Liver (tissue), 8 donors: ENCODE measurements at regions not wholly inside any gene's neighbourhood (a gene's known extent, or its start where the extent isn't known, plus 50 kb on each side); places are given as distances from the start of the nearest gene placed in this dataset.

Source experiments
- DNase-seq: peaks from one replicate; pipeline ENCODE4 v3.0.0-alpha.2; 2017; ENCODE audit warnings: low spot score
- H3K27ac ChIP-seq, 2 donors: one replicate each; pipeline ENCODE4 v1.7.0; 2013; ENCODE audit warnings: inconsistent platforms in 2 of 2, low read length in 2 of 2, control low read depth in 1 of 2, low read depth in 1 of 2, mild to moderate bottlenecking in 1 of 2
- H3K27me3 ChIP-seq, 4 donors: one replicate each; pipeline versions ENCODE4 v1.6.1 to v1.7.0; 2013; ENCODE audit warnings: low read length in 3 of 4, inconsistent platforms in 1 of 4, mild to moderate bottlenecking in 1 of 4, moderate library complexity in 1 of 4; ENCODE audit not compliant: control insufficient read depth in 4 of 4, insufficient read depth in 4 of 4
- H3K36me3 ChIP-seq, 4 donors: one replicate each; pipeline versions ENCODE4 v1.6.1 to v1.7.0; 2013; ENCODE audit warnings: low read length in 3 of 4, mild to moderate bottlenecking in 3 of 4, low read depth in 1 of 4, moderate library complexity in 1 of 4; ENCODE audit not compliant: control insufficient read depth in 4 of 4, insufficient read depth in 3 of 4
- H3K4me1 ChIP-seq, 4 donors: one replicate each; pipeline versions ENCODE4 v1.6.1 to v1.7.0; 2013; ENCODE audit warnings: low read length in 3 of 4, mild to moderate bottlenecking in 3 of 4, moderate library complexity in 1 of 4; ENCODE audit not compliant: control insufficient read depth in 4 of 4, insufficient read depth in 4 of 4
- H3K4me3 ChIP-seq, 3 donors: one replicate each; pipeline versions ENCODE4 v1.6.1 to v1.7.0; 2013; ENCODE audit warnings: low read length in 3 of 3, control low read depth in 1 of 3, low read depth in 1 of 3, mild to moderate bottlenecking in 1 of 3
- H3K9ac ChIP-seq, 2 donors: one replicate each; pipeline ENCODE4 v1.7.0; 2013; ENCODE audit warnings: low read length in 2 of 2, mild to moderate bottlenecking in 2 of 2, moderate library complexity in 2 of 2, control low read depth in 1 of 2, low read depth in 1 of 2
- H3K9me3 ChIP-seq, 4 donors: one replicate each; pipeline versions ENCODE4 v1.6.1 to v1.7.0; 2013; ENCODE audit warnings: low read length in 3 of 4; ENCODE audit not compliant: control insufficient read depth in 4 of 4
- EGR1 ChIP-seq, 2 donors: IDR thresholded peaks; 2 replicates each; pipeline ENCODE4 v1.6.1; 2016 to 2018; ENCODE audit warnings: antibody characterized with exemption in 2 of 2, low read depth in 2 of 2
- FOXA1 ChIP-seq: IDR thresholded peaks from 2 replicates; pipeline ENCODE4 v1.6.1; 2016; ENCODE audit warnings: antibody characterized with exemption
- FOXA2 ChIP-seq: IDR thresholded peaks from 2 replicates; pipeline ENCODE4 v1.6.1; 2016; ENCODE audit warnings: antibody characterized with exemption
- GABPA ChIP-seq, 2 donors: IDR thresholded peaks in 1 of 2; conservative IDR thresholded peaks in 1 of 2; 2 replicates each; pipeline ENCODE4 v1.6.1; 2016; ENCODE audit warnings: antibody characterized with exemption in 2 of 2, mild to moderate bottlenecking in 1 of 2, moderate library complexity in 1 of 2
- HNF4A ChIP-seq, 2 donors: conservative IDR thresholded peaks; 2 replicates each; pipeline ENCODE4 v1.6.1; 2016; ENCODE audit warnings: antibody characterized with exemption in 2 of 2, mild to moderate bottlenecking in 2 of 2
- HNF4G ChIP-seq: IDR thresholded peaks from 2 replicates; pipeline ENCODE4 v1.6.1; 2016; ENCODE audit warnings: antibody characterized with exemption
- JUND ChIP-seq, 2 donors: IDR thresholded peaks; 2 replicates each; pipeline ENCODE4 v1.6.1; 2016; ENCODE audit warnings: antibody characterized with exemption in 2 of 2
- MAX ChIP-seq: IDR thresholded peaks from 2 replicates; pipeline ENCODE4 v1.6.1; 2016; ENCODE audit warnings: antibody characterized with exemption
- NR2F2 ChIP-seq: IDR thresholded peaks from 2 replicates; pipeline ENCODE4 v1.6.1; 2016; ENCODE audit warnings: antibody characterized with exemption
- RAD21 ChIP-seq, 2 donors: IDR thresholded peaks; 2 replicates each; pipeline ENCODE4 v1.6.1; 2016; ENCODE audit warnings: antibody characterized with exemption in 2 of 2, mild to moderate bottlenecking in 2 of 2
- REST ChIP-seq: IDR thresholded peaks from 2 replicates; pipeline ENCODE4 v1.6.1; 2016; ENCODE audit warnings: antibody characterized with exemption, mild to moderate bottlenecking
- RXRA ChIP-seq, 2 donors: IDR thresholded peaks; 2 replicates each; pipeline ENCODE4 v1.6.1; 2017 to 2018; ENCODE audit warnings: antibody characterized with exemption in 2 of 2, mild to moderate bottlenecking in 1 of 2
- SP1 ChIP-seq: IDR thresholded peaks from 2 replicates; pipeline ENCODE4 v1.6.1; 2018; ENCODE audit warnings: antibody characterized with exemption, mild to moderate bottlenecking
- TAF1 ChIP-seq: conservative IDR thresholded peaks from 2 replicates; pipeline ENCODE4 v1.6.1; 2016; ENCODE audit warnings: antibody characterized with exemption, mild to moderate bottlenecking
- YY1 ChIP-seq: IDR thresholded peaks from 2 replicates; pipeline ENCODE4 v1.6.1; 2016; ENCODE audit warnings: antibody characterized with exemption, mild to moderate bottlenecking
- WGBS: extraction: QIAGEN DNeasy Blood & Tissue Kit; methylation state at CpG from one replicate; pipeline ENCODE4 v1.1.7; 2013; 5-methylcytosine and 5-hydroxymethylcytosine counted together
- TF ChIP-seq, protein P1 (sequence below): fragments of 150-350 bp; IDR thresholded peaks from 2 replicates; pipeline ENCODE4 v1.5.1; 2017; ENCODE audit warnings: improper control_type of control experiment, low read depth, low read length; ENCODE audit not compliant: missing input control
- TF ChIP-seq, protein P2 (sequence below): IDR thresholded peaks from 2 replicates; pipeline ENCODE4 v1.6.1; 2016; ENCODE audit warnings: antibody characterized with exemption
- TF ChIP-seq, protein P3 (sequence below): IDR thresholded peaks from 2 replicates; pipeline ENCODE4 v1.6.1; 2016; ENCODE audit warnings: antibody characterized with exemption
- donor health status: healthy.
- donor health status: healthy.
- donor health status: healthy.
- donor health status: healthy.
- donor health status: healthy.

DNA sequence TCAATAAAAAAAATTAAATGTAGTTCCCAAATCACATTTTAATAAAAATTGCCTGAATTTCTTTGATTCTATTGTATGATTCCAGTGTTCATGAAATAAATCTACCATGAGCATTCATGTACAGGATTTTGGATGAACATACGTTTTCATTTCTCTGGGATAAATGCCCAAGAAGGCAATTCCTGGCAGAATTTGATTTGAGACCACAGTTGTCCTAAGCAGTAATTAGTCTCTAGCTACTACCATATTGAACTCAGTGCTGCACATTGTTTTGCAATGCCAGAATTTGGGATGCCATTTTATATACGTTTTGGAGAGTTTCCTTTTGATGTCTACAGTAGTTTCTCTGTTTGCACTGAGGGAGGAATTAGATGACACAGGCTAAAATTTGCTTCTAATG is 265.3 kb upstream of the HS3ST5 start (continued):
- TF ChIP-seq, protein P1, sequence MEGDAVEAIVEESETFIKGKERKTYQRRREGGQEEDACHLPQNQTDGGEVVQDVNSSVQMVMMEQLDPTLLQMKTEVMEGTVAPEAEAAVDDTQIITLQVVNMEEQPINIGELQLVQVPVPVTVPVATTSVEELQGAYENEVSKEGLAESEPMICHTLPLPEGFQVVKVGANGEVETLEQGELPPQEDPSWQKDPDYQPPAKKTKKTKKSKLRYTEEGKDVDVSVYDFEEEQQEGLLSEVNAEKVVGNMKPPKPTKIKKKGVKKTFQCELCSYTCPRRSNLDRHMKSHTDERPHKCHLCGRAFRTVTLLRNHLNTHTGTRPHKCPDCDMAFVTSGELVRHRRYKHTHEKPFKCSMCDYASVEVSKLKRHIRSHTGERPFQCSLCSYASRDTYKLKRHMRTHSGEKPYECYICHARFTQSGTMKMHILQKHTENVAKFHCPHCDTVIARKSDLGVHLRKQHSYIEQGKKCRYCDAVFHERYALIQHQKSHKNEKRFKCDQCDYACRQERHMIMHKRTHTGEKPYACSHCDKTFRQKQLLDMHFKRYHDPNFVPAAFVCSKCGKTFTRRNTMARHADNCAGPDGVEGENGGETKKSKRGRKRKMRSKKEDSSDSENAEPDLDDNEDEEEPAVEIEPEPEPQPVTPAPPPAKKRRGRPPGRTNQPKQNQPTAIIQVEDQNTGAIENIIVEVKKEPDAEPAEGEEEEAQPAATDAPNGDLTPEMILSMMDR, result no peak
- no peak for TF ChIP-seq TAF1
- no peak for TF ChIP-seq GABPA (IDR thresholded peaks at IDR 0.05 in 1 of 2, conservative IDR thresholded peaks at IDR 0.05 in 1 of 2)

DNA sequence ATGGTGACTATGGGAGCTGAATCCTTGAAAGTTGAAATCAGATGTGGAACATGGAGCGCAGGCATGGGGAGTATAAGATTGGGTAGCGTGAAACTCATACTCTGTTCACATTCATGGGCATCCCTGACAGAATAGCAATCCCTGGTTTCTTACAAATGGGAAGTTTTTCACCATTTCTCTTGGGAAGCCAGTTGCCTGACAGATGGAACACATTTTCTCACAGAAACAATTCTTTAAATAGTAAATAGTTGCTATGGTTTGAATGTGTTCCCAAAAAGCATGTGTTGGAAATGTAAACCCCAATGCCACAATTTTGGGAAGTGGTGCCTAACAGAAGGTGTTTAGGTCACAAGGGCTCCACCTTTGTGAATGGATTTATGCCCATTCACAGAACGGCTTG is 262.8 kb upstream of the HS3ST5 start:
- TF ChIP-seq FOXA1, result no peak
- TF ChIP-seq HNF4A (conservative IDR thresholded peaks at IDR 0.05), result no peak
- TF ChIP-seq, protein P2, sequence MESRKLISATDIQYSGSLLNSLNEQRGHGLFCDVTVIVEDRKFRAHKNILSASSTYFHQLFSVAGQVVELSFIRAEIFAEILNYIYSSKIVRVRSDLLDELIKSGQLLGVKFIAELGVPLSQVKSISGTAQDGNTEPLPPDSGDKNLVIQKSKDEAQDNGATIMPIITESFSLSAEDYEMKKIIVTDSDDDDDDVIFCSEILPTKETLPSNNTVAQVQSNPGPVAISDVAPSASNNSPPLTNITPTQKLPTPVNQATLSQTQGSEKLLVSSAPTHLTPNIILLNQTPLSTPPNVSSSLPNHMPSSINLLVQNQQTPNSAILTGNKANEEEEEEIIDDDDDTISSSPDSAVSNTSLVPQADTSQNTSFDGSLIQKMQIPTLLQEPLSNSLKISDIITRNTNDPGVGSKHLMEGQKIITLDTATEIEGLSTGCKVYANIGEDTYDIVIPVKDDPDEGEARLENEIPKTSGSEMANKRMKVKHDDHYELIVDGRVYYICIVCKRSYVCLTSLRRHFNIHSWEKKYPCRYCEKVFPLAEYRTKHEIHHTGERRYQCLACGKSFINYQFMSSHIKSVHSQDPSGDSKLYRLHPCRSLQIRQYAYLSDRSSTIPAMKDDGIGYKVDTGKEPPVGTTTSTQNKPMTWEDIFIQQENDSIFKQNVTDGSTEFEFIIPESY, result no peak
- TF ChIP-seq, protein P3, sequence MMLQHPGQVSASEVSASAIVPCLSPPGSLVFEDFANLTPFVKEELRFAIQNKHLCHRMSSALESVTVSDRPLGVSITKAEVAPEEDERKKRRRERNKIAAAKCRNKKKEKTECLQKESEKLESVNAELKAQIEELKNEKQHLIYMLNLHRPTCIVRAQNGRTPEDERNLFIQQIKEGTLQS, result no peak
- TF ChIP-seq FOXA2, result no peak
- no peak for TF ChIP-seq JUND (IDR thresholded peaks at IDR 0.05)
- TF ChIP-seq, protein P1, result no peak
- no peak for TF ChIP-seq MAX
- no peak for TF ChIP-seq REST
- TF ChIP-seq NR2F2, result no peak
- TF ChIP-seq EGR1 (IDR thresholded peaks at IDR 0.05; ENCODE audit: low read depth in 2 of 2), result no peak
- no peak for TF ChIP-seq HNF4G
- TF ChIP-seq RXRA (IDR thresholded peaks at IDR 0.05), result no peak
- TF ChIP-seq RAD21 (IDR thresholded peaks at IDR 0.05), result no peak
- no peak for TF ChIP-seq TAF1
- no peak for TF ChIP-seq GABPA (IDR thresholded peaks at IDR 0.05 in 1 of 2, conservative IDR thresholded peaks at IDR 0.05 in 1 of 2)
- no peak for TF ChIP-seq SP1
- TF ChIP-seq YY1, result no peak

More for the DNA sequence above, 262.8 kb upstream of the HS3ST5 start:
- H3K9ac ChIP-seq, result no peak overlapping the region
- no peak overlapping the region for H3K4me3 ChIP-seq
- WGBS, result 78% methylated on average over 3 of the region's 3 CpGs
- no peaks in the 10 kb centered on the region for H3K27me3 ChIP-seq
- no peak for DNase-seq
- H3K9me3 ChIP-seq, result no peaks in the 10 kb centered on the region
- no peak overlapping the region for H3K27ac ChIP-seq
- H3K4me1 ChIP-seq, result no peaks in the 10 kb centered on the region
- no peaks in the 10 kb centered on the region for H3K36me3 ChIP-seq
